GM23338 (cell line): ENCODE measurements at regions not wholly inside any gene's neighbourhood (a gene's known extent, or its start where the extent isn't known, plus 50 kb on each side); places are given as distances from the start of the nearest gene placed in this dataset.

ENCODE experiments used
- ATAC-seq: fragments of 200-7000 bp; cut with Tn5 transposase; 3 replicates; pipeline ENCODE4 v1.9.1; 2020
- DNase-seq: peaks from one replicate; pipeline ENCODE4 v3.0.0-alpha.2; 2015; ENCODE audit warnings: low spot score
- H2AFZ ChIP-seq: fragments of 200-600 bp; sonication (generic); 2 replicates; pipeline ENCODE4 v1.8.0; 2016; ENCODE audit warnings: antibody characterized with exemption, mild to moderate bottlenecking, moderate library complexity
- H3F3A ChIP-seq: fragments of 200-600 bp; sonication (generic); replicated peaks from 2 replicates; pipeline ENCODE4 v1.8.0; 2017; ENCODE audit warnings: antibody characterized with exemption, mixed run types, low read depth
- H3K27ac ChIP-seq: fragments of 200-600 bp; sonication (generic); 2 replicates; pipeline ENCODE4 v1.6.1; 2016; ENCODE audit warnings: low read depth
- H3K27me3 ChIP-seq: fragments of 200-600 bp; sonication (generic); 2 replicates; pipeline ENCODE4 v1.8.0; 2016; ENCODE audit warnings: mild to moderate bottlenecking, mixed run types, moderate library complexity; ENCODE audit not compliant: insufficient read depth
- H3K36me3 ChIP-seq: fragments of 200-600 bp; sonication (generic); 2 replicates; pipeline ENCODE4 v1.8.0; 2016; ENCODE audit warnings: mild to moderate bottlenecking; ENCODE audit not compliant: insufficient read depth
- H3K4me1 ChIP-seq: fragments of 200-600 bp; sonication (generic); 2 replicates; pipeline ENCODE4 v1.8.0; 2016; ENCODE audit warnings: mild to moderate bottlenecking, moderate library complexity; ENCODE audit not compliant: insufficient read depth
- H3K4me2 ChIP-seq: fragments of 200-600 bp; sonication (generic); 2 replicates; pipeline ENCODE4 v1.7.1; 2017; ENCODE audit warnings: mixed run types
- H3K4me3 ChIP-seq: fragments of 200-600 bp; sonication (generic); 2 replicates; pipeline ENCODE4 v1.6.1; 2016; ENCODE audit warnings: mixed run types
- H3K79me2 ChIP-seq: fragments of 200-600 bp; sonication (generic); replicated peaks from 2 replicates; pipeline ENCODE4 v1.8.0; 2017; ENCODE audit warnings: mild to moderate bottlenecking; ENCODE audit not compliant: insufficient read depth
- H3K9me2 ChIP-seq: fragments of 200-600 bp; sonication (generic); 2 replicates; pipeline ENCODE4 v1.8.0; 2017; ENCODE audit not compliant: insufficient read depth
- H4K20me1 ChIP-seq: fragments of 200-600 bp; sonication (generic); replicated peaks from 2 replicates; pipeline ENCODE4 v1.8.0; 2017; ENCODE audit warnings: mild to moderate bottlenecking; ENCODE audit not compliant: insufficient read depth
- H3K27ac Mint-ChIP-seq: 2 replicates; pipeline ENCODE4 v1.8.0; 2020; ENCODE audit warnings: inconsistent platforms, mild to moderate bottlenecking, moderate library complexity, mixed read lengths
- H3K27me3 Mint-ChIP-seq: 3 replicates; pipeline ENCODE4 v1.8.0; 2022; ENCODE audit warnings: low read depth, mild to moderate bottlenecking, moderate library complexity, mixed read lengths, inconsistent platforms; ENCODE audit not compliant: insufficient read depth, poor library complexity
- H3K36me3 Mint-ChIP-seq: 3 replicates; pipeline ENCODE4 v1.8.0; 2021; ENCODE audit warnings: low read depth, mild to moderate bottlenecking, inconsistent platforms, moderate library complexity, mixed read lengths
- H3K4me1 Mint-ChIP-seq: 3 replicates; pipeline ENCODE4 v1.8.0; 2020; ENCODE audit warnings: mild to moderate bottlenecking, inconsistent platforms, mixed read lengths
- H3K4me3 Mint-ChIP-seq: 3 replicates; pipeline ENCODE4 v1.8.0; 2021; ENCODE audit warnings: moderate library complexity, mild to moderate bottlenecking, inconsistent platforms, mixed read lengths
- H3K9me3 Mint-ChIP-seq: 3 replicates; pipeline ENCODE4 v1.8.0; 2020; ENCODE audit warnings: moderate library complexity, mild to moderate bottlenecking, inconsistent platforms, mixed read lengths
- CREB1 ChIP-seq: fragments of 250-450 bp; sonication (Bioruptor Pico); IDR thresholded peaks from 2 replicates; pipeline ENCODE4 v1.5.0; 2020; ENCODE audit warnings: low read depth, mild to moderate bottlenecking, moderate library complexity
- EZH2 ChIP-seq: fragments of 200-600 bp; sonication (generic); IDR thresholded peaks from one replicate; pipeline ENCODE4 v1.8.0; 2017; ENCODE audit warnings: antibody characterized with exemption, mild to moderate bottlenecking, low read depth; ENCODE audit not compliant: unreplicated experiment
- EZH2phosphoT487 ChIP-seq: fragments of 200-600 bp; sonication (generic); IDR thresholded peaks from one replicate; pipeline ENCODE4 v1.8.1; 2018; ENCODE audit warnings: antibody characterized with exemption; ENCODE audit not compliant: unreplicated experiment
- JUNB ChIP-seq: IDR thresholded peaks from one replicate; pipeline ENCODE4 v1.6.1; 2016; ENCODE audit warnings: antibody characterized with exemption; ENCODE audit not compliant: unreplicated experiment
- NANOG ChIP-seq: IDR thresholded peaks from 2 replicates; pipeline ENCODE4 v1.6.1; 2016; ENCODE audit warnings: antibody characterized with exemption, borderline replicate concordance
- POLR2AphosphoS5 ChIP-seq: IDR thresholded peaks from 2 replicates; pipeline ENCODE4 v1.6.1; 2016; ENCODE audit warnings: antibody characterized with exemption, low read depth
- STAT1 ChIP-seq: IDR thresholded peaks from one replicate; pipeline ENCODE4 v1.6.1; 2016; ENCODE audit warnings: antibody characterized with exemption; ENCODE audit not compliant: unreplicated experiment
- TF ChIP-seq, protein P1 (sequence below): fragments of 250-450 bp; sonication (Bioruptor Pico); IDR thresholded peaks from 2 replicates; pipeline ENCODE4 v1.5.0; 2020; ENCODE audit warnings: mild to moderate bottlenecking, moderate library complexity
- TF ChIP-seq, protein P2 (sequence below): IDR thresholded peaks from one replicate; pipeline ENCODE4 v1.6.1; 2018; ENCODE audit warnings: antibody characterized with exemption; ENCODE audit not compliant: unreplicated experiment

DNA sequence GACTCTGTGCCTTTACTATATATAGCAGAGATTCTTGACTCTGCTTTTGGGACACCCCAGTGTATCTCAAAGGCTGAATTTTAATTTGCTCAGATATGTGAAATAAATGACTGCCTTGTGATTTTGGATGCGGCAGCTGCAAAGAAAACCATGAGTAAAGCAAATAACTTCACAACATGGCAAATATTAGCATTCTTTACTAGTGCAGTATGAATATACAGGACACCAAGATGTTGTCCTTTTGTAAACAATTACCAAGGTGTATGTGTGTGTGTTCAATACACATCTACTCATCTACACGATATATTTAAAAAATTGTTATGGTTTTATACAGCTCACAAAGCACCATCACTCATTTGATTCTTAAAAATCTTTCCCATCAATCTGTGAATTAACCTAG is 70.6 kb upstream of the TCF4 start:
- no peak overlapping the region for H3K4me3 ChIP-seq
- no peaks in the 10 kb centered on the region for H3K9me3 Mint-ChIP-seq
- H3K27ac Mint-ChIP-seq = no peak overlapping the region
- H3K79me2 ChIP-seq = no peaks in the 10 kb centered on the region
- no peaks in the 10 kb centered on the region for H3F3A ChIP-seq
- ATAC-seq = no peak
- no peaks in the 10 kb centered on the region for H3K4me1 Mint-ChIP-seq
- no peaks in the 10 kb centered on the region for H3K36me3 ChIP-seq
- no peaks in the 10 kb centered on the region for H3K27me3 Mint-ChIP-seq
- TF ChIP-seq POLR2AphosphoS5 (no peak), EZH2phosphoT487 (no peak), CREB1 (CRISPR knock-in tag) (no peak), JUNB (no peak), NANOG (no peak), EZH2 (no peak), STAT1 (no peak)
- TF ChIP-seq, protein P1, sequence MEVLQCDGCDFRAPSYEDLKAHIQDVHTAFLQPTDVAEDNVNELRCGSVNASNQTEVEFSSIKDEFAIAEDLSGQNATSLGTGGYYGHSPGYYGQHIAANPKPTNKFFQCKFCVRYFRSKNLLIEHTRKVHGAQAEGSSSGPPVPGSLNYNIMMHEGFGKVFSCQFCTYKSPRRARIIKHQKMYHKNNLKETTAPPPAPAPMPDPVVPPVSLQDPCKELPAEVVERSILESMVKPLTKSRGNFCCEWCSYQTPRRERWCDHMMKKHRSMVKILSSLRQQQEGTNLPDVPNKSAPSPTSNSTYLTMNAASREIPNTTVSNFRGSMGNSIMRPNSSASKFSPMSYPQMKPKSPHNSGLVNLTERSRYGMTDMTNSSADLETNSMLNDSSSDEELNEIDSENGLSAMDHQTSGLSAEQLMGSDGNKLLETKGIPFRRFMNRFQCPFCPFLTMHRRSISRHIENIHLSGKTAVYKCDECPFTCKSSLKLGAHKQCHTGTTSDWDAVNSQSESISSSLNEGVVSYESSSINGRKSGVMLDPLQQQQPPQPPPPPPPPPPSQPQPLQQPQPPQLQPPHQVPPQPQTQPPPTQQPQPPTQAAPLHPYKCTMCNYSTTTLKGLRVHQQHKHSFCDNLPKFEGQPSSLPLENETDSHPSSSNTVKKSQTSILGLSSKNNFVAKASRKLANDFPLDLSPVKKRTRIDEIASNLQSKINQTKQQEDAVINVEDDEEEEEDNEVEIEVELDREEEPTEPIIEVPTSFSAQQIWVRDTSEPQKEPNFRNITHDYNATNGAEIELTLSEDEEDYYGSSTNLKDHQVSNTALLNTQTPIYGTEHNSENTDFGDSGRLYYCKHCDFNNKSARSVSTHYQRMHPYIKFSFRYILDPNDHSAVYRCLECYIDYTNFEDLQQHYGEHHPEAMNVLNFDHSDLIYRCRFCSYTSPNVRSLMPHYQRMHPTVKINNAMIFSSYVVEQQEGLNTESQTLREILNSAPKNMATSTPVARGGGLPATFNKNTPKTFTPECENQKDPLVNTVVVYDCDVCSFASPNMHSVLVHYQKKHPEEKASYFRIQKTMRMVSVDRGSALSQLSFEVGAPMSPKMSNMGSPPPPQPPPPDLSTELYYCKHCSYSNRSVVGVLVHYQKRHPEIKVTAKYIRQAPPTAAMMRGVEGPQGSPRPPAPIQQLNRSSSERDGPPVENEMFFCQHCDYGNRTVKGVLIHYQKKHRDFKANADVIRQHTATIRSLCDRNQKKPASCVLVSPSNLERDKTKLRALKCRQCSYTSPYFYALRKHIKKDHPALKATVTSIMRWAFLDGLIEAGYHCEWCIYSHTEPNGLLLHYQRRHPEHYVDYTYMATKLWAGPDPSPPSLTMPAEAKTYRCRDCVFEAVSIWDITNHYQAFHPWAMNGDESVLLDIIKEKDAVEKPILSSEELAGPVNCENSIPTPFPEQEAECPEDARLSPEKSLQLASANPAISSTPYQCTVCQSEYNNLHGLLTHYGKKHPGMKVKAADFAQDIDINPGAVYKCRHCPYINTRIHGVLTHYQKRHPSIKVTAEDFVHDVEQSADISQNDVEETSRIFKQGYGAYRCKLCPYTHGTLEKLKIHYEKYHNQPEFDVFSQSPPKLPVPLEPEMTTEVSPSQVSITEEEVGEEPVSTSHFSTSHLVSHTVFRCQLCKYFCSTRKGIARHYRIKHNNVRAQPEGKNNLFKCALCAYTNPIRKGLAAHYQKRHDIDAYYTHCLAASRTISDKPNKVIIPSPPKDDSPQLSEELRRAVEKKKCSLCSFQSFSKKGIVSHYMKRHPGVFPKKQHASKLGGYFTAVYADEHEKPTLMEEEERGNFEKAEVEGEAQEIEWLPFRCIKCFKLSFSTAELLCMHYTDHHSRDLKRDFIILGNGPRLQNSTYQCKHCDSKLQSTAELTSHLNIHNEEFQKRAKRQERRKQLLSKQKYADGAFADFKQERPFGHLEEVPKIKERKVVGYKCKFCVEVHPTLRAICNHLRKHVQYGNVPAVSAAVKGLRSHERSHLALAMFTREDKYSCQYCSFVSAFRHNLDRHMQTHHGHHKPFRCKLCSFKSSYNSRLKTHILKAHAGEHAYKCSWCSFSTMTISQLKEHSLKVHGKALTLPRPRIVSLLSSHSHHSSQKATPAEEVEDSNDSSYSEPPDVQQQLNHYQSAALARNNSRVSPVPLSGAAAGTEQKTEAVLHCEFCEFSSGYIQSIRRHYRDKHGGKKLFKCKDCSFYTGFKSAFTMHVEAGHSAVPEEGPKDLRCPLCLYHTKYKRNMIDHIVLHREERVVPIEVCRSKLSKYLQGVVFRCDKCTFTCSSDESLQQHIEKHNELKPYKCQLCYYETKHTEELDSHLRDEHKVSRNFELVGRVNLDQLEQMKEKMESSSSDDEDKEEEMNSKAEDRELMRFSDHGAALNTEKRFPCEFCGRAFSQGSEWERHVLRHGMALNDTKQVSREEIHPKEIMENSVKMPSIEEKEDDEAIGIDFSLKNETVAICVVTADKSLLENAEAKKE (CRISPR knock-in tag) = no peak
- TF ChIP-seq, protein P2, sequence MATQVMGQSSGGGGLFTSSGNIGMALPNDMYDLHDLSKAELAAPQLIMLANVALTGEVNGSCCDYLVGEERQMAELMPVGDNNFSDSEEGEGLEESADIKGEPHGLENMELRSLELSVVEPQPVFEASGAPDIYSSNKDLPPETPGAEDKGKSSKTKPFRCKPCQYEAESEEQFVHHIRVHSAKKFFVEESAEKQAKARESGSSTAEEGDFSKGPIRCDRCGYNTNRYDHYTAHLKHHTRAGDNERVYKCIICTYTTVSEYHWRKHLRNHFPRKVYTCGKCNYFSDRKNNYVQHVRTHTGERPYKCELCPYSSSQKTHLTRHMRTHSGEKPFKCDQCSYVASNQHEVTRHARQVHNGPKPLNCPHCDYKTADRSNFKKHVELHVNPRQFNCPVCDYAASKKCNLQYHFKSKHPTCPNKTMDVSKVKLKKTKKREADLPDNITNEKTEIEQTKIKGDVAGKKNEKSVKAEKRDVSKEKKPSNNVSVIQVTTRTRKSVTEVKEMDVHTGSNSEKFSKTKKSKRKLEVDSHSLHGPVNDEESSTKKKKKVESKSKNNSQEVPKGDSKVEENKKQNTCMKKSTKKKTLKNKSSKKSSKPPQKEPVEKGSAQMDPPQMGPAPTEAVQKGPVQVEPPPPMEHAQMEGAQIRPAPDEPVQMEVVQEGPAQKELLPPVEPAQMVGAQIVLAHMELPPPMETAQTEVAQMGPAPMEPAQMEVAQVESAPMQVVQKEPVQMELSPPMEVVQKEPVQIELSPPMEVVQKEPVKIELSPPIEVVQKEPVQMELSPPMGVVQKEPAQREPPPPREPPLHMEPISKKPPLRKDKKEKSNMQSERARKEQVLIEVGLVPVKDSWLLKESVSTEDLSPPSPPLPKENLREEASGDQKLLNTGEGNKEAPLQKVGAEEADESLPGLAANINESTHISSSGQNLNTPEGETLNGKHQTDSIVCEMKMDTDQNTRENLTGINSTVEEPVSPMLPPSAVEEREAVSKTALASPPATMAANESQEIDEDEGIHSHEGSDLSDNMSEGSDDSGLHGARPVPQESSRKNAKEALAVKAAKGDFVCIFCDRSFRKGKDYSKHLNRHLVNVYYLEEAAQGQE = no peak
- no peaks in the 10 kb centered on the region for H3K4me1 ChIP-seq
- H3K4me2 ChIP-seq = no peak overlapping the region
- no peaks in the 10 kb centered on the region for H4K20me1 ChIP-seq
- no peaks in the 10 kb centered on the region for H3K36me3 Mint-ChIP-seq
- no peak overlapping the region for H3K27ac ChIP-seq
- 0 out of 2 replicates have a peak, but pooled peaks cover 3% of the 10 kb centered on the region for H3K9me2 ChIP-seq
- no peak for DNase-seq
- no peaks in the 10 kb centered on the region for H3K27me3 ChIP-seq
- no peak overlapping the region for H3K4me3 Mint-ChIP-seq
- no peak overlapping the region for H2AFZ ChIP-seq
